ENCODE measurements at regions not wholly inside any gene's neighbourhood (a gene's known extent, or its start where the extent isn't known, plus 50 kb on each side); places are given as distances from the start of the nearest gene placed in this dataset.
"Not testable (repeated sequence)": the region's sequence is repeated elsewhere in the genome, so short reads cannot be mapped to it uniquely, and the experiment has no call there.

- TF ChIP-seq BHLHE40 (IDR thresholded peaks at IDR 0.05; ENCODE audit: borderline replicate concordance); ZNF384 (IDR thresholded peaks at IDR 0.05); SP1 (IDR thresholded peaks at IDR 0.05); FOXM1 (IDR thresholded peaks at IDR 0.05; ENCODE audit: borderline replicate concordance); SUZ12 (IDR thresholded peaks at IDR 0.05); FOXA1 (IDR thresholded peaks at IDR 0.05); ELF4 (IDR thresholded peaks at IDR 0.05): not testable (repeated sequence)
- TF ChIP-seq, protein P1, sequence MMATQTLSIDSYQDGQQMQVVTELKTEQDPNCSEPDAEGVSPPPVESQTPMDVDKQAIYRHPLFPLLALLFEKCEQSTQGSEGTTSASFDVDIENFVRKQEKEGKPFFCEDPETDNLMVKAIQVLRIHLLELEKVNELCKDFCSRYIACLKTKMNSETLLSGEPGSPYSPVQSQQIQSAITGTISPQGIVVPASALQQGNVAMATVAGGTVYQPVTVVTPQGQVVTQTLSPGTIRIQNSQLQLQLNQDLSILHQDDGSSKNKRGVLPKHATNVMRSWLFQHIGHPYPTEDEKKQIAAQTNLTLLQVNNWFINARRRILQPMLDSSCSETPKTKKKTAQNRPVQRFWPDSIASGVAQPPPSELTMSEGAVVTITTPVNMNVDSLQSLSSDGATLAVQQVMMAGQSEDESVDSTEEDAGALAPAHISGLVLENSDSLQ (IDR thresholded peaks at IDR 0.05): not testable (repeated sequence)
Observed at GRCh38 chr1:143734261-143734660, 237.5 kb downstream of the FAM72C start.
